PFSK-1 (cell line): ENCODE measurements at regions not wholly inside any gene's neighbourhood (a gene's known extent, or its start where the extent isn't known, plus 50 kb on each side); places are given as distances from the start of the nearest gene placed in this dataset.

Experiments
- FOXP2 ChIP-seq: optimal IDR thresholded peaks from 2 replicates; pipeline ENCODE3; 2011; ENCODE audit warnings: borderline replicate concordance, control low read depth, inconsistent platforms; ENCODE audit not compliant: insufficient read depth; ENCODE audit errors: extremely low read length, extremely low read depth
- POLR2AphosphoS5 ChIP-seq: IDR thresholded peaks from 2 replicates; pipeline ENCODE4 v1.6.1; 2012; ENCODE audit warnings: low read depth, mild to moderate bottlenecking, control low read depth, low read length, moderate library complexity
- SIN3A ChIP-seq: IDR thresholded peaks from 2 replicates; pipeline ENCODE4 v1.6.1; 2012; ENCODE audit warnings: mild to moderate bottlenecking, low read length, moderate library complexity, borderline replicate concordance; ENCODE audit not compliant: insufficient read depth
- TAF1 ChIP-seq: IDR thresholded peaks from 2 replicates; pipeline ENCODE4 v1.6.1; 2012; ENCODE audit warnings: low read length, control low read depth, borderline replicate concordance; ENCODE audit not compliant: insufficient read depth
- TF ChIP-seq, protein P1 (sequence below), 2 experiments: IDR thresholded peaks; 2 replicates each; pipeline versions ENCODE4 v1.6.1 to v1.8.0; 2011 to 2012; ENCODE audit warnings: low read depth in 2 of 2, low read length in 2 of 2, control low read depth in 1 of 2, inconsistent platforms in 1 of 2, mild to moderate bottlenecking in 1 of 2, moderate library complexity in 1 of 2; ENCODE audit not compliant: insufficient read depth in 1 of 2

- TF ChIP-seq FOXP2: no peak
- no peak for TF ChIP-seq SIN3A
These were observed 392.9 kb upstream of the PFKP start for GRCh38 chr10:2674451-2674850.

- no peak for TF ChIP-seq POLR2AphosphoS5
- no peak for TF ChIP-seq SIN3A
- TF ChIP-seq, protein P1, sequence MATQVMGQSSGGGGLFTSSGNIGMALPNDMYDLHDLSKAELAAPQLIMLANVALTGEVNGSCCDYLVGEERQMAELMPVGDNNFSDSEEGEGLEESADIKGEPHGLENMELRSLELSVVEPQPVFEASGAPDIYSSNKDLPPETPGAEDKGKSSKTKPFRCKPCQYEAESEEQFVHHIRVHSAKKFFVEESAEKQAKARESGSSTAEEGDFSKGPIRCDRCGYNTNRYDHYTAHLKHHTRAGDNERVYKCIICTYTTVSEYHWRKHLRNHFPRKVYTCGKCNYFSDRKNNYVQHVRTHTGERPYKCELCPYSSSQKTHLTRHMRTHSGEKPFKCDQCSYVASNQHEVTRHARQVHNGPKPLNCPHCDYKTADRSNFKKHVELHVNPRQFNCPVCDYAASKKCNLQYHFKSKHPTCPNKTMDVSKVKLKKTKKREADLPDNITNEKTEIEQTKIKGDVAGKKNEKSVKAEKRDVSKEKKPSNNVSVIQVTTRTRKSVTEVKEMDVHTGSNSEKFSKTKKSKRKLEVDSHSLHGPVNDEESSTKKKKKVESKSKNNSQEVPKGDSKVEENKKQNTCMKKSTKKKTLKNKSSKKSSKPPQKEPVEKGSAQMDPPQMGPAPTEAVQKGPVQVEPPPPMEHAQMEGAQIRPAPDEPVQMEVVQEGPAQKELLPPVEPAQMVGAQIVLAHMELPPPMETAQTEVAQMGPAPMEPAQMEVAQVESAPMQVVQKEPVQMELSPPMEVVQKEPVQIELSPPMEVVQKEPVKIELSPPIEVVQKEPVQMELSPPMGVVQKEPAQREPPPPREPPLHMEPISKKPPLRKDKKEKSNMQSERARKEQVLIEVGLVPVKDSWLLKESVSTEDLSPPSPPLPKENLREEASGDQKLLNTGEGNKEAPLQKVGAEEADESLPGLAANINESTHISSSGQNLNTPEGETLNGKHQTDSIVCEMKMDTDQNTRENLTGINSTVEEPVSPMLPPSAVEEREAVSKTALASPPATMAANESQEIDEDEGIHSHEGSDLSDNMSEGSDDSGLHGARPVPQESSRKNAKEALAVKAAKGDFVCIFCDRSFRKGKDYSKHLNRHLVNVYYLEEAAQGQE (IDR thresholded peaks at IDR 0.05; ENCODE audit: insufficient read depth in 1 of 2, low read depth in 2 of 2, low read length in 2 of 2): no peak
- TF ChIP-seq TAF1: no peak
- no peak for TF ChIP-seq FOXP2
These were observed 396.5 kb upstream of the PFKP start for GRCh38 chr10:2670864-2671263.

DNA sequence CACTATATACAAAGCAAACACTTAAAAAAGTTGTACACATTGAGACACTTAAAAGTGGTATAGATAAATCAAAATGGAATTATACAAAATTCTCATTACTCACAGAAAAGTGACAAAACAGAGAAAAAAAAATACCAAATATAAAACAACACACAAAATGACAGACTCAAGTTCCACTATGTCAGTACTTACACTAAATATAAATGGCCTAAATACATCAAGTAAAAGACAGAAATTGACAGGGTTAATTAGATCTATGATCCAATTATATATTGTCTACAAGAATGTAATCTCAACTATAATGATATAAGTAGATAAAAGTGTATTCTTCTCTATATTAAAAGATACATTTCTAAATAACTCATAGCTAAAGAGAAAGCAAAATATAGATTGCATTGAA lies 401.6 kb upstream of the PFKP start:
- no peak for TF ChIP-seq POLR2AphosphoS5
- TF ChIP-seq FOXP2: no peak
- no peak for TF ChIP-seq SIN3A
- TF ChIP-seq TAF1: no peak
- TF ChIP-seq, protein P1 (IDR thresholded peaks at IDR 0.05; ENCODE audit: insufficient read depth in 1 of 2, low read depth in 2 of 2, low read length in 2 of 2): no peak

DNA sequence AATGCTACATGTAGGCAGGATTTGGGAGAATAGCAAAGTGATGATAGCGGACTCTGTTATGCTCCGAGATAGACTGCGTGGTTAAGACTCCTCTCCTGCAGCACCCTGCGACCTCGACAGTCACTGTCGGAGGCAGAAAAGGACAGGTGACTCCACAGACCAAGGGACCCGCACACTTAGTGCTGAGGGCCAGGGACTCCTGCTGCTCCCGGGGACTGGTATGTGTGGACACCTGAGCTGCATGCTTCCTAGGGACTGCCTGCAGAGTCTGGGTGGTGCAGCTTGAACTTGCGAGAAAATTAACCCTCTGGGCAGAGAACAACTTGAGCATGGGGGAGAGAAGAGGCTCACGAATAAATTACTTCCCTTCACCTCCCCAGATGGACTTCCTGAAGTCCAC lies 407.1 kb upstream of the PFKP start:
- TF ChIP-seq TAF1 (no peak), SIN3A (no peak), FOXP2 (no peak), POLR2AphosphoS5 (no peak)
- TF ChIP-seq, protein P1 (IDR thresholded peaks at IDR 0.05; ENCODE audit: insufficient read depth in 1 of 2, low read depth in 2 of 2, low read length in 2 of 2): no peak

DNA sequence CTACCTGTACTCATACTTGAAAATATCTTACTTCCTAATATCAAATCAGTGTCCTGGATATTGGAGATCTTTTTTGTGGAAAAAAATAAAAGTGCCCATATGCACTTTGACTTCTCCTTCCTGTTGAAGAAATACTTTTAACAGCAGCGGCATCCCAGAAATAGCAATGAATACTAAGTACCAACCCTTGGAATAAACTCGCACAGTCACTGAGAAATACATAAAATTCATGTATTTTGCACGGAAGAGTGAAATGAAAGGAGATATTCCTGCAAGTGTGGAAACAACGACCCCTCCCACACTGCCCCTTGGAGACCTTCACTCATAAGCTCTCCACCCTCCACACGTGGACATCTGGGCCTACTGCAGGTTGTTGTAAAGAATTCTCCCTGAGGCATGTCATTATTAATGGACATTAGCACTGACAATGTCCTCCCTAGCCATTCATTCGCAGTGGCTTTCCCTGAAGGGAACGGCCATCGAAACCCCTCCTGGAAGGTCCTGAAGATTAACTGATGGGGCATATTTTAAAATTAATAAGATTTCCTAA lies 407.6 kb upstream of the PFKP start:
- no peak for TF ChIP-seq FOXP2
- no peak for TF ChIP-seq SIN3A
- TF ChIP-seq, protein P1 (IDR thresholded peaks at IDR 0.05; ENCODE audit: insufficient read depth in 1 of 2, low read depth in 2 of 2, low read length in 2 of 2): no peak
- no peak for TF ChIP-seq TAF1
- no peak for TF ChIP-seq POLR2AphosphoS5
